Endodermal cell (in vitro differentiated cells): ENCODE measurements at regions not wholly inside any gene's neighbourhood (a gene's known extent, or its start where the extent isn't known, plus 50 kb on each side); places are given as distances from the start of the nearest gene placed in this dataset.

ENCODE experiments used
- DNase-seq: peaks from one replicate; pipeline ENCODE4 v3.0.0-alpha.2; 2017
- H3K27ac ChIP-seq: 2 replicates; pipeline ENCODE4 v1.5.1; 2013; ENCODE audit warnings: mild to moderate bottlenecking, low read depth, low read length, moderate library complexity
- H3K27me3 ChIP-seq: 2 replicates; pipeline ENCODE4 v1.6.1; 2013; ENCODE audit warnings: mild to moderate bottlenecking, low read length, moderate library complexity; ENCODE audit not compliant: insufficient read depth, control insufficient read depth, poor library complexity, severe bottlenecking
- H3K36me3 ChIP-seq: 2 replicates; pipeline ENCODE4 v1.7.0; 2013; ENCODE audit warnings: mild to moderate bottlenecking, low read length, moderate library complexity; ENCODE audit not compliant: control insufficient read depth, insufficient read depth
- H3K4me1 ChIP-seq: one replicate; pipeline ENCODE4 v1.7.0; 2013; ENCODE audit warnings: low read length; ENCODE audit not compliant: control insufficient read depth, insufficient read depth
- H3K4me3 ChIP-seq: 2 replicates; pipeline ENCODE4 v1.5.1; 2013; ENCODE audit warnings: mild to moderate bottlenecking, low read length, moderate library complexity
- H3K9ac ChIP-seq: 2 replicates; pipeline ENCODE4 v1.6.1; 2013; ENCODE audit warnings: mild to moderate bottlenecking, low read length, moderate library complexity; ENCODE audit not compliant: poor library complexity, severe bottlenecking; ENCODE audit errors: extremely low read depth
- H3K9me3 ChIP-seq: 2 replicates; pipeline ENCODE4 v1.6.1; 2013; ENCODE audit warnings: mild to moderate bottlenecking, low read length, moderate library complexity; ENCODE audit not compliant: control insufficient read depth
- H3K27ac Mint-ChIP-seq: 2 replicates; pipeline ENCODE4 v1.8.0; 2020; ENCODE audit warnings: mixed read lengths
- H3K27me3 Mint-ChIP-seq: 2 replicates; pipeline ENCODE4 v1.8.0; 2021; ENCODE audit warnings: mild to moderate bottlenecking, mixed read lengths; ENCODE audit not compliant: insufficient read depth
- H3K36me3 Mint-ChIP-seq: 2 replicates; pipeline ENCODE4 v1.8.0; 2020; ENCODE audit warnings: low read depth, mixed read lengths
- H3K4me1 Mint-ChIP-seq: 2 replicates; pipeline ENCODE4 v1.8.0; 2020; ENCODE audit warnings: mixed read lengths
- H3K4me3 Mint-ChIP-seq: 2 replicates; pipeline ENCODE4 v1.8.0; 2020; ENCODE audit warnings: mild to moderate bottlenecking, moderate library complexity, mixed read lengths
- H3K9me3 Mint-ChIP-seq: 2 replicates; pipeline ENCODE4 v1.8.0; 2020; ENCODE audit warnings: mild to moderate bottlenecking, mixed read lengths
- CTCF ChIP-seq: fragments of 200-600 bp; sonication (generic); conservative IDR thresholded peaks from 2 replicates; pipeline ENCODE4 v1.5.0; 2021; ENCODE audit warnings: antibody characterized with exemption, mild to moderate bottlenecking
- WGBS, 2 experiments: methylation state at CpG; one replicate each; pipeline versions ENCODE4 v1.1.5 to v1.1.7; 2013; ENCODE audit warnings: missing lambda C conversion rate in 2 of 2, mixed read lengths in 1 of 2; ENCODE audit not compliant: insufficient coverage in 1 of 2, insufficient read length in 1 of 2; 5-methylcytosine and 5-hydroxymethylcytosine counted together

- WGBS, 2 experiments, result 93 to 99% methylated on average over 9 to 13 of the region's 13 CpGs
- Mint-ChIP-seq H3K27me3 (no peaks in the 10 kb centered on the region), H3K4me3 (no peak overlapping the region), H3K36me3 (no peaks in the 10 kb centered on the region), H3K27ac (no peak overlapping the region), H3K4me1 (peaks cover 24% of the 10 kb centered on the region), H3K9me3 (peaks cover 2% of the 10 kb centered on the region)
- Histone ChIP-seq H3K4me3 (no peak overlapping the region), H3K4me1 (peaks cover 18% of the 10 kb centered on the region), H3K27me3 (no peaks in the 10 kb centered on the region), H3K27ac (no peak overlapping the region), H3K9me3 (peaks cover 4% of the 10 kb centered on the region), H3K9ac (no peak overlapping the region), H3K36me3 (no peaks in the 10 kb centered on the region)
- no peak for DNase-seq
- TF ChIP-seq CTCF, result no peak
Observed at GRCh38 chr6:167695831-167696230, 130.9 kb upstream of the AFDN start.

- no peak overlapping the region for H3K9ac ChIP-seq
- no peak for TF ChIP-seq CTCF
- no peaks in the 10 kb centered on the region for H3K36me3 ChIP-seq
- Mint-ChIP-seq H3K27me3 (no peaks in the 10 kb centered on the region), H3K36me3 (no peaks in the 10 kb centered on the region), H3K9me3 (peaks cover 2% of the 10 kb centered on the region), H3K27ac (no peak overlapping the region), H3K4me1 (peaks cover 20% of the 10 kb centered on the region), H3K4me3 (no peak overlapping the region)
- H3K4me1 ChIP-seq, result peaks cover 14% of the 10 kb centered on the region
- DNase-seq, result no peak
- H3K4me3 ChIP-seq, result no peak overlapping the region
- WGBS, 2 experiments, result 91 to 96% methylated on average over 5 to 6 of the region's 6 CpGs
- no peaks in the 10 kb centered on the region for H3K27me3 ChIP-seq
- H3K9me3 ChIP-seq, result peaks cover 4% of the 10 kb centered on the region
- H3K27ac ChIP-seq, result no peak overlapping the region
Observed at GRCh38 chr6:167696296-167696695, 130.4 kb upstream of the AFDN start.

GRCh38 chr6:167697316-167697715 lies 129.4 kb upstream of the AFDN start:
- no peaks in the 10 kb centered on the region for H3K36me3 Mint-ChIP-seq
- H3K4me3 Mint-ChIP-seq, result no peak overlapping the region
- peaks cover 4% of the 10 kb centered on the region for H3K9me3 ChIP-seq
- H3K27me3 Mint-ChIP-seq, result no peaks in the 10 kb centered on the region
- no peak for DNase-seq
- H3K9ac ChIP-seq, result no peak overlapping the region
- peak overlapping the region; percentile 51 for H3K27ac ChIP-seq
- WGBS, 2 experiments, result 79 to 85% methylated on average over 11 of the region's 11 CpGs
- H3K4me1 Mint-ChIP-seq, result peaks cover 11% of the 10 kb centered on the region
- peaks cover 2% of the 10 kb centered on the region for H3K9me3 Mint-ChIP-seq
- no peaks in the 10 kb centered on the region for H3K27me3 ChIP-seq
- H3K4me3 ChIP-seq, result no peak overlapping the region
- no peaks in the 10 kb centered on the region for H3K36me3 ChIP-seq
- H3K4me1 ChIP-seq, result peaks cover 9% of the 10 kb centered on the region
- H3K27ac Mint-ChIP-seq, result no peak overlapping the region
- TF ChIP-seq CTCF, result peak; percentile 12
